Gastroesophageal sphincter (tissue), 4 donors: ENCODE measurements at regions not wholly inside any gene's neighbourhood (a gene's known extent, or its start where the extent isn't known, plus 50 kb on each side); places are given as distances from the start of the nearest gene placed in this dataset.
"Not testable (repeated sequence)": the region's sequence is repeated elsewhere in the genome, so short reads cannot be mapped to it uniquely, and the experiment has no call there.

Experiments
- ATAC-seq: fragments of 150-250 bp; one replicate; pipeline ENCODE4 v1.9.1; 2016; ENCODE audit warnings: mild to moderate bottlenecking, moderate library complexity
- H3K27ac ChIP-seq, 4 donors: fragments of 200-600 bp; sonication (generic) in 3 of 4; 1 replicate in 3 of 4; 2 replicates in 1 of 4; pipeline ENCODE4 v1.5.1; 2016 to 2019
- H3K27me3 ChIP-seq: fragments of 200-600 bp; sonication (generic); one replicate; pipeline ENCODE4 v1.5.1; 2019
- H3K36me3 ChIP-seq, 2 donors: fragments of 200-600 bp; sonication (generic); one replicate each; pipeline ENCODE4 v1.5.1; 2019; ENCODE audit warnings: control low read depth in 1 of 2
- H3K4me1 ChIP-seq, 3 donors: fragments of 200-600 bp; sonication (generic); 1 replicate in 2 of 3; 2 replicates in 1 of 3; pipeline ENCODE4 v1.5.1; 2016 to 2019; ENCODE audit warnings: control low read depth in 2 of 3
- H3K4me3 ChIP-seq, 2 donors: fragments of 200-600 bp; sonication (generic); one replicate each; pipeline ENCODE4 v1.5.1; 2019; ENCODE audit warnings: mild to moderate bottlenecking in 1 of 2, moderate library complexity in 1 of 2
- H3K9me3 ChIP-seq, 3 donors: fragments of 200-600 bp; sonication (generic); one replicate each; pipeline ENCODE4 v1.5.1; 2017 to 2019; ENCODE audit warnings: control low read depth in 2 of 3
- CTCF ChIP-seq, 4 experiments: fragments of 200-600 bp in 2 of 4; fragments of 450-650 bp in 2 of 4; sonication (generic) in 1 of 4; IDR thresholded peaks; one replicate each; pipeline ENCODE4 v1.5.1; 2017 to 2019; ENCODE audit warnings: antibody characterized with exemption in 4 of 4, mild to moderate bottlenecking in 2 of 4, moderate library complexity in 2 of 4
- EP300 ChIP-seq: sonication (generic); formaldehyde crosslinking; IDR thresholded peaks from one replicate; pipeline ENCODE4 v1.6.1; 2017; ENCODE audit warnings: antibody characterized with exemption, mild to moderate bottlenecking
- POLR2A ChIP-seq, 2 donors: fragments of 450-650 bp; IDR thresholded peaks; one replicate each; pipeline ENCODE4 v1.6.1; 2017; ENCODE audit warnings: antibody characterized with exemption in 2 of 2, mild to moderate bottlenecking in 2 of 2, moderate library complexity in 1 of 2
- POLR2AphosphoS5 ChIP-seq: sonication (generic); formaldehyde crosslinking; IDR thresholded peaks from one replicate; pipeline ENCODE4 v1.6.1; 2017; ENCODE audit warnings: antibody characterized with exemption
- WGBS, 2 donors: methylation state at CpG; one replicate each; pipeline ENCODE4 v1.1.5; 2018; ENCODE audit warnings: low coverage in 1 of 2; 5-methylcytosine and 5-hydroxymethylcytosine counted together

- no peaks in the 10 kb centered on the region for H3K9me3 ChIP-seq
- WGBS, 2 donors: 63 to 66% methylated on average over 2 to 3 of the region's 3 CpGs
- ATAC-seq: no peak
- no peak overlapping the region for H3K27ac ChIP-seq
- no peaks in the 10 kb centered on the region for H3K27me3 ChIP-seq
- TF ChIP-seq POLR2A (IDR thresholded peaks at IDR 0.05) (no peak), CTCF (IDR thresholded peaks at IDR 0.05) (no peak), POLR2AphosphoS5 (no peak)
- no peak overlapping the region for H3K4me3 ChIP-seq
- no peaks in the 10 kb centered on the region for H3K36me3 ChIP-seq
- H3K4me1 ChIP-seq: no peaks in the 10 kb centered on the region
These were observed 139.6 kb upstream of the FAM47C start for GRCh38 chrX:36868592-36868991.

GRCh38 chrX:36869457-36869856 is 138.7 kb upstream of the FAM47C start:
- Histone ChIP-seq H3K27me3 (no peaks in the 10 kb centered on the region), H3K4me1 (no peaks in the 10 kb centered on the region), H3K27ac (no peak overlapping the region), H3K4me3 (no peak overlapping the region), H3K36me3 (no peaks in the 10 kb centered on the region), H3K9me3 (no peaks in the 10 kb centered on the region)
- WGBS, 2 donors: 60% methylated on average over 1 to 2 of the region's 2 CpGs
- ATAC-seq: no peak
- no peak for TF ChIP-seq CTCF (IDR thresholded peaks at IDR 0.05)
- TF ChIP-seq POLR2AphosphoS5: no peak
- TF ChIP-seq EP300: no peak
- TF ChIP-seq POLR2A (IDR thresholded peaks at IDR 0.05): no peak

GRCh38 chrX:36897690-36898089 is 110.5 kb upstream of the FAM47C start:
- H3K4me1 ChIP-seq: no peaks in the 10 kb centered on the region
- TF ChIP-seq POLR2AphosphoS5 (no peak), POLR2A (IDR thresholded peaks at IDR 0.05) (no peak), CTCF (IDR thresholded peaks at IDR 0.05) (no peak), EP300 (no peak)
- peak; percentile 25 for ATAC-seq
- WGBS, 2 donors: 71% methylated on average over 3 of the region's 3 CpGs; no CpG with 5 or more reads in 1 of the 2 donors
- no peaks in the 10 kb centered on the region for H3K36me3 ChIP-seq
- H3K27me3 ChIP-seq: no peaks in the 10 kb centered on the region
- H3K9me3 ChIP-seq: no peaks in the 10 kb centered on the region
- no peak overlapping the region for H3K27ac ChIP-seq
- H3K4me3 ChIP-seq: no peak overlapping the region

- no peak for ATAC-seq
- Histone ChIP-seq H3K9me3 (no peaks in the 10 kb centered on the region), H3K36me3 (no peaks in the 10 kb centered on the region), H3K4me1 (no peaks in the 10 kb centered on the region), H3K4me3 (no peak overlapping the region), H3K27me3 (no peaks in the 10 kb centered on the region), H3K27ac (no peak overlapping the region)
- 33% methylated on average over 3 of the region's 3 CpGs; no CpG with 5 or more reads in 1 of the 2 donors for WGBS, 2 donors
- TF ChIP-seq EP300 (no peak), POLR2AphosphoS5 (no peak), CTCF (IDR thresholded peaks at IDR 0.05) (no peak), POLR2A (IDR thresholded peaks at IDR 0.05) (no peak)
These were observed 109.9 kb upstream of the FAM47C start for GRCh38 chrX:36898301-36898700.

- H3K27ac ChIP-seq, H3K9me3 ChIP-seq, H3K4me3 ChIP-seq, ATAC-seq, H3K36me3 ChIP-seq, H3K4me1 ChIP-seq, H3K27me3 ChIP-seq: not testable (repeated sequence)
- WGBS, 2 donors: 80% methylated on average over 1 of the region's 3 CpGs; no CpG with 5 or more reads in 1 of the 2 donors
These were observed 103.6 kb upstream of the FAM47C start for GRCh38 chrX:36904561-36904960.
